Neuronal stem cell (in vitro differentiated cells): ENCODE measurements at regions not wholly inside any gene's neighbourhood (a gene's known extent, or its start where the extent isn't known, plus 50 kb on each side); places are given as distances from the start of the nearest gene placed in this dataset.

Experiments
- DNase-seq: peaks from one replicate; pipeline ENCODE4 v3.0.0-alpha.2; 2013; ENCODE audit warnings: low spot score
- H2AFZ ChIP-seq: one replicate; pipeline ENCODE4 v1.6.1; 2013; ENCODE audit warnings: mild to moderate bottlenecking, low read length, inconsistent platforms
- H2AK5ac ChIP-seq: 2 replicates; pipeline ENCODE4 v1.6.1; 2013; ENCODE audit warnings: low read depth, mild to moderate bottlenecking, inconsistent platforms, low read length, moderate library complexity, mixed read lengths
- H2BK120ac ChIP-seq: 2 replicates; pipeline ENCODE4 v1.6.1; 2013; ENCODE audit warnings: low read depth, mild to moderate bottlenecking, inconsistent platforms, low read length, moderate library complexity, mixed read lengths
- H2BK12ac ChIP-seq: one replicate; pipeline ENCODE4 v1.6.1; 2013; ENCODE audit warnings: low read length, inconsistent platforms
- H2BK15ac ChIP-seq: 2 replicates; pipeline ENCODE4 v1.6.1; 2013; ENCODE audit warnings: mild to moderate bottlenecking, low read length, inconsistent platforms, mixed read lengths
- H2BK5ac ChIP-seq: one replicate; pipeline ENCODE4 v1.6.1; 2013; ENCODE audit warnings: inconsistent platforms, mild to moderate bottlenecking, low read length, moderate library complexity
- H3K14ac ChIP-seq: one replicate; pipeline ENCODE4 v1.6.1; 2013; ENCODE audit warnings: low read length, inconsistent platforms
- H3K18ac ChIP-seq: 2 replicates; pipeline ENCODE4 v1.6.1; 2013; ENCODE audit warnings: low read length, inconsistent platforms
- H3K23ac ChIP-seq: 2 replicates; pipeline ENCODE4 v1.6.1; 2013; ENCODE audit warnings: low read depth, mild to moderate bottlenecking, mixed read lengths, low read length, inconsistent platforms; ENCODE audit not compliant: poor library complexity
- H3K27ac ChIP-seq: replicated peaks from 3 replicates; pipeline ENCODE4 v1.5.1; 2013; ENCODE audit warnings: low read length, inconsistent platforms
- H3K27me3 ChIP-seq, 3 experiments: 2 replicates each; pipeline ENCODE4 v1.6.1; 2013; ENCODE audit warnings: low read length in 3 of 3, mild to moderate bottlenecking in 2 of 3, inconsistent platforms in 1 of 3, low read depth in 1 of 3, mixed read lengths in 1 of 3, moderate library complexity in 1 of 3; ENCODE audit not compliant: control insufficient read depth in 3 of 3, insufficient read depth in 3 of 3
- H3K36me3 ChIP-seq, 2 donors: replicated peaks in 1 of 2; 2 replicates each; pipeline ENCODE4 v1.6.1; 2013; ENCODE audit warnings: low read length in 2 of 2; ENCODE audit not compliant: control insufficient read depth in 2 of 2, insufficient read depth in 2 of 2
- H3K4ac ChIP-seq: 2 replicates; pipeline ENCODE4 v1.6.1; 2013; ENCODE audit warnings: inconsistent platforms, mild to moderate bottlenecking, low read length, moderate library complexity
- H3K4me1 ChIP-seq, 2 donors: 1 replicate in 1 of 2; 2 replicates in 1 of 2; pipeline ENCODE4 v1.6.1; 2013; ENCODE audit warnings: low read length in 2 of 2, low read depth in 1 of 2; ENCODE audit not compliant: control insufficient read depth in 2 of 2, insufficient read depth in 1 of 2
- H3K4me2 ChIP-seq: one replicate; pipeline ENCODE4 v1.6.1; 2013; ENCODE audit warnings: mild to moderate bottlenecking, low read length, inconsistent platforms; ENCODE audit not compliant: insufficient read depth, poor library complexity, severe bottlenecking
- H3K4me3 ChIP-seq, 2 donors: 2 replicates each; pipeline ENCODE4 v1.5.1; 2013; ENCODE audit warnings: low read length in 2 of 2, mild to moderate bottlenecking in 2 of 2, inconsistent platforms in 1 of 2, moderate library complexity in 1 of 2
- H3K79me1 ChIP-seq: one replicate; pipeline ENCODE4 v1.6.1; 2013; ENCODE audit warnings: low read depth, mild to moderate bottlenecking, inconsistent platforms, low read length, moderate library complexity
- H3K9ac ChIP-seq: one replicate; pipeline ENCODE4 v1.6.1; 2013; ENCODE audit warnings: mild to moderate bottlenecking, low read depth, low read length, inconsistent platforms; ENCODE audit not compliant: poor library complexity
- H3K9me3 ChIP-seq, 2 donors: replicated peaks in 1 of 2; 2 replicates each; pipeline versions ENCODE3 to v1.6.1; 2013; ENCODE audit warnings: low read length in 2 of 2, mild to moderate bottlenecking in 2 of 2, inconsistent platforms in 1 of 2, low read depth in 1 of 2, mixed read lengths in 1 of 2, moderate library complexity in 1 of 2; ENCODE audit not compliant: control insufficient read depth in 2 of 2, insufficient read depth in 1 of 2
- H4K8ac ChIP-seq: one replicate; pipeline ENCODE4 v1.6.1; 2013; ENCODE audit warnings: low read depth, mild to moderate bottlenecking, inconsistent platforms, low read length, moderate library complexity
- H4K91ac ChIP-seq: one replicate; pipeline ENCODE4 v1.6.1; 2013; ENCODE audit warnings: low read length, low read depth, mild to moderate bottlenecking, inconsistent platforms; ENCODE audit not compliant: poor library complexity
- WGBS, 2 donors: extraction: QIAGEN DNeasy Blood & Tissue Kit; methylation state at CpG; one replicate each; pipeline ENCODE4 v1.1.7; 2013; ENCODE audit warnings: missing lambda C conversion rate in 2 of 2, mixed read lengths in 1 of 2; ENCODE audit not compliant: insufficient read length in 2 of 2, insufficient replicate concordance in 1 of 2; ENCODE audit errors: extremely low coverage in 2 of 2; 5-methylcytosine and 5-hydroxymethylcytosine counted together

DNA sequence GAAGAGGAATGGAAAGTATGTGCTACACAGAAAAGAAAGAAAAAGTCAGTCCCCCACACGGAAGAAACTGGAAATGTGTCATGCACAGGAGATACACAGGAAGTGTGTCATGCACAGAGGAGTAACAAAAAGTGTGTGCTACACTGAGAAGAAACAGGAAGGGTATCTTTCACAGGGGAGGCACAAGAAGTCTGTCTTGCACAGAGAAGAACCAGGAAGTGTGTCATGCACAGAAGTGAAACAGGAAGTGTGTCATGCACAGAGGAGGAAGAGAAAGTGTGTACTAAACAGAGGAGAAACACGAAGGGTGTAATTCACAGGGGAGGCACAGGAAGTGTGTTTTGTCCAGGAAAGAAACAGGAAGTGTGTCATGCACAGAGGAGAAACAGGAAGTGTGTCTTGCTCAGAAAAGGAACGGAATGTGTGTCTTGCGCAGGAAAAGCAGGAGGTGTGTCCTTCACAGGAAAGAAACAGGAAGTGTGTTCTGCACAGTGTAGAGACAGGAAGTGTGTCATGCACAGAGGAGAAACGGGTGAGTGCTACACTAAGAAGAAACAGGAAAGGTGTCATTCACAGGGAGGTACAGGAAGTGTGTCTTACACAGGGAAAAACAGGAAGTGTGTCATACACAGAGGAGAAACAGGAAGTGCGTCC is 527.2 kb upstream of the PRKX start:
- no CpG with 5 or more reads among the region's 6 CpGs for WGBS, 2 donors
- Histone ChIP-seq H3K36me3 (no peaks in the 10 kb centered on the region), H3K27ac (no peak overlapping the region), H3K27me3 (no peaks in the 10 kb centered on the region), H2BK12ac (no peak overlapping the region), H2AK5ac (no peak overlapping the region), H2BK15ac (no peak overlapping the region), H3K4me3 (no peak overlapping the region), H2BK120ac (no peak overlapping the region), H3K9ac (no peak overlapping the region), H3K4me2 (no peak overlapping the region), H2AFZ (peak overlapping the region; percentile 70), H2BK5ac (no peak overlapping the region), H3K4me1 (no peaks in the 10 kb centered on the region), H3K23ac (no peak overlapping the region), H4K8ac (no peak overlapping the region), H3K4ac (no peak overlapping the region), H3K9me3 (peaks cover 0 to 8% of the 10 kb centered on the region in 2 donors), H3K14ac (no peak overlapping the region), H3K18ac (no peak overlapping the region), H4K91ac (no peak overlapping the region), H3K79me1 (no peaks in the 10 kb centered on the region)
- no peak for DNase-seq

DNA sequence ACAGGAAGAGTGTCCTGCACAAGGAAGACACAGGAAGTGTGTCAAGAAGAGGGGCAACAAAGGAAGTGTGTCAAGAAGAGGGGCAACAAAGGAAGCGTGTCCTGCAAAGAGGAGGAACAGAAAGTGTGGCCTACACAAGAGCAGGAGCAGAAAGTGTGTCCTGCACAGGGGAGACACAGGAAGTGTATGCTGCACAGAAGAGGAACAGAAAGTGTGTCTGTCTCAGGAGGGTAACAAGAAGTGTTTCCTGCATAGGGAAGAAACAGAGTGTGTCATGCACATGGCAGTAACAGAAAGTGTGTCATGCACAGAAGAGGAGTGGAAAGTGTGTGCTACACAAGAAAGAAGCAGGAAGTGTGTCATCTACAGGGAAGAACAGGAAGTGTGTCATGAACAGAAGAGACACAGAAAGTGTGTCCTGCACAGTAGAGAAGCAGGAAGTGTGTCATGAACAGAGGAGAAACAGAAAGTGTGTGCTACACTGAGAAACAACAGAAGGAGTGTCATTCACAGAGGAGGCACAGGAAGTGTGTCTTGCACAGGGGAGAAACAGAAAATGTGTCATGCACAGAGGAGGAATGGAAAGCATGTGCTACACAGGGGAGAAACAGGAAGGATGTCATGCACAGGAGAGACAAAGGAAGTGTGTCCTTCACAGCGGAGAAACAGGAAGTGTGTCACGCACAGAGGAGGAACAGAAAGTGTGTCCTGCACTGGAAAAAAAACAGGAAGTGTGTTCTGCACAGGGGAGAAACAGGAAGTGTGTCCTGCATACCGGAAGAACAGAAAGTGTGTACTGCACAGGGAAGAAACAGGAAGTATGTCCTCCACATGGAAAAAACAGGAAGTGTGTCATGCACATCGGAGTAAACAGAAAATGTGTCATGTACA is 526.4 kb upstream of the PRKX start:
- H3K79me1 ChIP-seq = no peaks in the 10 kb centered on the region
- no peak overlapping the region for H2BK120ac ChIP-seq
- H2BK15ac ChIP-seq = no peak overlapping the region
- no peak for DNase-seq
- H3K36me3 ChIP-seq = no peaks in the 10 kb centered on the region
- H4K8ac ChIP-seq = no peak overlapping the region
- H3K23ac ChIP-seq = no peak overlapping the region
- no peak overlapping the region for H4K91ac ChIP-seq
- no peak overlapping the region for H3K14ac ChIP-seq
- H2BK12ac ChIP-seq = no peak overlapping the region
- H3K27me3 ChIP-seq = no peaks in the 10 kb centered on the region
- H2BK5ac ChIP-seq = no peak overlapping the region
- H3K18ac ChIP-seq = no peak overlapping the region
- no peak overlapping the region for H3K4me2 ChIP-seq
- peak overlapping the region; percentile 70 for H2AFZ ChIP-seq
- peaks cover 0 to 8% of the 10 kb centered on the region in 2 donors for H3K9me3 ChIP-seq
- H2AK5ac ChIP-seq = no peak overlapping the region
- no peak overlapping the region for H3K4me3 ChIP-seq
- no CpG with 5 or more reads among the region's 5 CpGs for WGBS, 2 donors
- no peak overlapping the region for H3K9ac ChIP-seq
- no peak overlapping the region for H3K4ac ChIP-seq
- no peak overlapping the region for H3K27ac ChIP-seq
- no peaks in the 10 kb centered on the region for H3K4me1 ChIP-seq

DNA sequence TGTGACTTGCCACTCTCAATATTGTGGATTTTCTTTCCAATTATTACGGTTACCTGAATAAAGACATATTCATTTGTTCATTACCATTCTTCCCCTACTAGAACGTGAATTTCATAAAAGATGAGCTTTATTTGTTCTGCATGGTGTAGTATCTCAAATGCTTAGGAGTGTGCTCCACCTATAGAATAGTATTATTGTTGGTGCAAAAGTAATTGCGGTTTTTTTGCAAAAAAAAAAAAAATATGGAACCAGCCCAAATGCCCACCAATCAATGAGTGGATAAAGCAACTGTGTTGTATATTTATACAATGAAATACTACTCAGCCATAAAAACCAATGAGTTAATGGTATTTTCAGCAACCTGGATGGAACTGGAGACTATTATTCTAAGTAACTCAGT is 525.5 kb upstream of the PRKX start:
- no CpG with 5 or more reads among the region's 3 CpGs for WGBS, 2 donors
- Histone ChIP-seq H3K18ac (no peak overlapping the region), H2AFZ (no peak overlapping the region), H4K91ac (no peak overlapping the region), H3K27ac (no peak overlapping the region), H3K4me2 (no peak overlapping the region), H2BK15ac (no peak overlapping the region), H2BK5ac (no peak overlapping the region), H3K23ac (no peak overlapping the region), H3K27me3 (no peaks in the 10 kb centered on the region), H3K9me3 (peaks cover 0 to 8% of the 10 kb centered on the region in 2 donors), H3K4ac (no peak overlapping the region), H2BK120ac (no peak overlapping the region), H3K4me3 (no peak overlapping the region), H3K36me3 (no peaks in the 10 kb centered on the region), H3K79me1 (no peaks in the 10 kb centered on the region), H2BK12ac (no peak overlapping the region), H3K14ac (no peak overlapping the region), H2AK5ac (no peak overlapping the region), H4K8ac (no peak overlapping the region), H3K9ac (no peak overlapping the region), H3K4me1 (no peaks in the 10 kb centered on the region)
- no peak for DNase-seq

DNA sequence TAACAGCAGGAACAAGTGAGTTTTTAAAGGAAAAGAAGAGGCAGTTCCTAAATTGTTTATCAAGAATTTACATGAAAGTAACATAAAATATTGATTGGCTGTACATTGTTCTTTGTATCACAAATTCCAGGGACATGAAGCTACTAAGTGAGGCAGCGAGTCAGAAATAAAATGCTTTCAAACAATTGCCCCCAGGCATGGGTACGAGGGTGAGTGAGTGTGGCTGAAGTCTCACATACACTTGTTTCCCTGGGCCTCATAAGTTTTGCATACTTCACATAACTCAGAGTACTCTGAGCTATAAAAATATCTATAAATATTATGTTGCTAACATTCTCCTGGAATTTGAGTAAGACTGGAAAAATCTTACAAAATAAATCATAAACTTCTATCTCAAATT is 511.6 kb upstream of the PRKX start:
- Histone ChIP-seq H3K9ac (no peak overlapping the region), H4K8ac (no peak overlapping the region), H3K23ac (no peak overlapping the region), H3K4me3 (no peak overlapping the region), H3K4ac (no peak overlapping the region), H3K27ac (no peak overlapping the region), H2BK120ac (no peak overlapping the region), H3K4me1 (no peaks in the 10 kb centered on the region), H3K18ac (no peak overlapping the region), H3K4me2 (no peak overlapping the region), H4K91ac (no peak overlapping the region), H3K36me3 (no peaks in the 10 kb centered on the region), H2AK5ac (no peak overlapping the region), H2BK15ac (no peak overlapping the region), H2AFZ (no peak overlapping the region), H3K9me3 (no peaks in the 10 kb centered on the region), H2BK12ac (no peak overlapping the region), H3K27me3 (no peaks in the 10 kb centered on the region), H3K14ac (no peak overlapping the region), H2BK5ac (no peak overlapping the region), H3K79me1 (no peaks in the 10 kb centered on the region)
- DNase-seq = no peak
- WGBS, 2 donors = no CpG with 5 or more reads among the region's 2 CpGs
